ENCODE measurements at regions not wholly inside any gene's neighbourhood (a gene's known extent, or its start where the extent isn't known, plus 50 kb on each side); places are given as distances from the start of the nearest gene placed in this dataset.

DNA sequence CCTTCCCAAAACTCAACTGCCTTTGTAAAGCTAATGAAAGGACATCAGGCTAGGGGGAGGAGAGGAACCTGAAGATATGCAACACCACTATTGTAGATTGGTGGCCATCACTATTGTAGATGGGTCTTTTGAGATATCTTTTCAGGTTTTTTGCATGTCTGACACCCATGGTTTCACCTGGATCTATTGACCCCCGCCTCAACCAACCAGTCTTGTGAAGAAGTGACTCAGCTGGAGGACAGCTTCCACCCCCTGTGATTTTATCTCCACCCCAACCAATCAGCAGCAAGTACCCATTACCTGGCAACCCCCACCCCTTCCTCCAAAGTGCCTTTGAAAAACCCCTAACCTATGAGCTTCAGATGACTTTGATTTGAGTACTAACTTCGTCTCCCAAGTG, 382.6 kb upstream of the GOT2 start:
- H2AFZ ChIP-seq (ENCODE audit: low read depth, low read length) = no peak overlapping the region
- no peaks in the 10 kb centered on the region for H3F3A ChIP-seq (ENCODE audit: insufficient read depth, low read length, poor library complexity, severe bottlenecking)
- no peak overlapping the region for H3K4me2 ChIP-seq (ENCODE audit: low read length)
- no peak overlapping the region for H3K9ac ChIP-seq (ENCODE audit: low read length)
- H3K79me2 ChIP-seq (replicated peaks; ENCODE audit: insufficient read depth, low read length) = no peaks in the 10 kb centered on the region
- TF ChIP-seq TAF1 (IDR thresholded peaks at IDR 0.05; ENCODE audit: low read depth) = no peak
- TF ChIP-seq RAD21 (conservative IDR thresholded peaks at IDR 0.05) = no peak
- TF ChIP-seq, protein P1, sequence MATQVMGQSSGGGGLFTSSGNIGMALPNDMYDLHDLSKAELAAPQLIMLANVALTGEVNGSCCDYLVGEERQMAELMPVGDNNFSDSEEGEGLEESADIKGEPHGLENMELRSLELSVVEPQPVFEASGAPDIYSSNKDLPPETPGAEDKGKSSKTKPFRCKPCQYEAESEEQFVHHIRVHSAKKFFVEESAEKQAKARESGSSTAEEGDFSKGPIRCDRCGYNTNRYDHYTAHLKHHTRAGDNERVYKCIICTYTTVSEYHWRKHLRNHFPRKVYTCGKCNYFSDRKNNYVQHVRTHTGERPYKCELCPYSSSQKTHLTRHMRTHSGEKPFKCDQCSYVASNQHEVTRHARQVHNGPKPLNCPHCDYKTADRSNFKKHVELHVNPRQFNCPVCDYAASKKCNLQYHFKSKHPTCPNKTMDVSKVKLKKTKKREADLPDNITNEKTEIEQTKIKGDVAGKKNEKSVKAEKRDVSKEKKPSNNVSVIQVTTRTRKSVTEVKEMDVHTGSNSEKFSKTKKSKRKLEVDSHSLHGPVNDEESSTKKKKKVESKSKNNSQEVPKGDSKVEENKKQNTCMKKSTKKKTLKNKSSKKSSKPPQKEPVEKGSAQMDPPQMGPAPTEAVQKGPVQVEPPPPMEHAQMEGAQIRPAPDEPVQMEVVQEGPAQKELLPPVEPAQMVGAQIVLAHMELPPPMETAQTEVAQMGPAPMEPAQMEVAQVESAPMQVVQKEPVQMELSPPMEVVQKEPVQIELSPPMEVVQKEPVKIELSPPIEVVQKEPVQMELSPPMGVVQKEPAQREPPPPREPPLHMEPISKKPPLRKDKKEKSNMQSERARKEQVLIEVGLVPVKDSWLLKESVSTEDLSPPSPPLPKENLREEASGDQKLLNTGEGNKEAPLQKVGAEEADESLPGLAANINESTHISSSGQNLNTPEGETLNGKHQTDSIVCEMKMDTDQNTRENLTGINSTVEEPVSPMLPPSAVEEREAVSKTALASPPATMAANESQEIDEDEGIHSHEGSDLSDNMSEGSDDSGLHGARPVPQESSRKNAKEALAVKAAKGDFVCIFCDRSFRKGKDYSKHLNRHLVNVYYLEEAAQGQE (IDR thresholded peaks at IDR 0.05; ENCODE audit: borderline replicate concordance) = no peak
- no peak for TF ChIP-seq MXI1 (conservative IDR thresholded peaks at IDR 0.05; ENCODE audit: poor library complexity, severe bottlenecking)
- no peak for TF ChIP-seq POLR2AphosphoS5 (IDR thresholded peaks at IDR 0.05)
- TF ChIP-seq EZH2 (IDR thresholded peaks at IDR 0.05; ENCODE audit: borderline replicate concordance, insufficient read depth, low read length, poor library complexity, severe bottlenecking) = no peak
- TF ChIP-seq SMC3 (conservative IDR thresholded peaks at IDR 0.05; ENCODE audit: poor library complexity) = no peak
- no peak for TF ChIP-seq EP300 (conservative IDR thresholded peaks at IDR 0.05; ENCODE audit: poor library complexity, severe bottlenecking)
- TF ChIP-seq, protein P2, sequence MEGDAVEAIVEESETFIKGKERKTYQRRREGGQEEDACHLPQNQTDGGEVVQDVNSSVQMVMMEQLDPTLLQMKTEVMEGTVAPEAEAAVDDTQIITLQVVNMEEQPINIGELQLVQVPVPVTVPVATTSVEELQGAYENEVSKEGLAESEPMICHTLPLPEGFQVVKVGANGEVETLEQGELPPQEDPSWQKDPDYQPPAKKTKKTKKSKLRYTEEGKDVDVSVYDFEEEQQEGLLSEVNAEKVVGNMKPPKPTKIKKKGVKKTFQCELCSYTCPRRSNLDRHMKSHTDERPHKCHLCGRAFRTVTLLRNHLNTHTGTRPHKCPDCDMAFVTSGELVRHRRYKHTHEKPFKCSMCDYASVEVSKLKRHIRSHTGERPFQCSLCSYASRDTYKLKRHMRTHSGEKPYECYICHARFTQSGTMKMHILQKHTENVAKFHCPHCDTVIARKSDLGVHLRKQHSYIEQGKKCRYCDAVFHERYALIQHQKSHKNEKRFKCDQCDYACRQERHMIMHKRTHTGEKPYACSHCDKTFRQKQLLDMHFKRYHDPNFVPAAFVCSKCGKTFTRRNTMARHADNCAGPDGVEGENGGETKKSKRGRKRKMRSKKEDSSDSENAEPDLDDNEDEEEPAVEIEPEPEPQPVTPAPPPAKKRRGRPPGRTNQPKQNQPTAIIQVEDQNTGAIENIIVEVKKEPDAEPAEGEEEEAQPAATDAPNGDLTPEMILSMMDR (IDR thresholded peaks at IDR 0.05; ENCODE audit: poor library complexity, severe bottlenecking) = no peak
- no peak overlapping the region for H3K4me3 ChIP-seq (ENCODE audit: low read length)
- H3K36me3 ChIP-seq (ENCODE audit: insufficient read depth, low read length) = no peaks in the 10 kb centered on the region
- H3K27ac ChIP-seq (ENCODE audit: low read length) = no peak overlapping the region
- H3K27me3 ChIP-seq (ENCODE audit: insufficient read depth, low read depth, low read length) = no peaks in the 10 kb centered on the region
- H4K20me1 ChIP-seq (ENCODE audit: insufficient read depth) = no peaks in the 10 kb centered on the region
- H3K9me3 ChIP-seq (ENCODE audit: low read length) = no peaks in the 10 kb centered on the region
- no peaks in the 10 kb centered on the region for H3K9me2 ChIP-seq (ENCODE audit: insufficient read depth, low read length)

DNA sequence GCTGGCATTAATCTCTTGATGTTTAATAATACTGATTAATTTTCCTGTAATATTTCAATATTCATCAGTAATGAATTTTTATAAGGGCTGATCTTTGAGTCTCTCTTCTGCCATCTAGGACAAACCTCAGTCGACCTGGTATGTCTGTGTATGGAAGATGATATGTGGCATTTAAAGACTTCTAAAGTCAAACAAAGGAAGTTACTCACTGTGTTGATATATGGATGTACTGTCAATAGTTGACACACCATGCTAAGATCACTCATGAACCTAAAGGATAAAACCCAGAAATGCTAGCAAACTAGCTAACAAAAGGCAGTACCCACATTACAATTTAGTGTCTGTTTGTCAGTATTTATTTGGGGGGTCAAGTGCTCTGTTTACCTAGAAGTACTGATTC, 380.7 kb upstream of the GOT2 start:
- Histone ChIP-seq H3K4me2 (ENCODE audit: low read length) (no peak overlapping the region), H3K27ac (ENCODE audit: low read length) (no peak overlapping the region), H3K4me3 (ENCODE audit: low read length) (no peak overlapping the region), H4K20me1 (ENCODE audit: insufficient read depth) (no peaks in the 10 kb centered on the region), H3K36me3 (ENCODE audit: insufficient read depth, low read length) (no peaks in the 10 kb centered on the region), H3K9ac (ENCODE audit: low read length) (no peak overlapping the region), H3K27me3 (ENCODE audit: insufficient read depth, low read depth, low read length) (no peaks in the 10 kb centered on the region), H3K9me3 (ENCODE audit: low read length) (no peaks in the 10 kb centered on the region), H3K9me2 (ENCODE audit: insufficient read depth, low read length) (no peaks in the 10 kb centered on the region), H3F3A (ENCODE audit: insufficient read depth, low read length, poor library complexity, severe bottlenecking) (no peaks in the 10 kb centered on the region), H2AFZ (ENCODE audit: low read depth, low read length) (no peak overlapping the region), H3K79me2 (replicated peaks; ENCODE audit: insufficient read depth, low read length) (no peaks in the 10 kb centered on the region)
- TF ChIP-seq SMC3 (conservative IDR thresholded peaks at IDR 0.05; ENCODE audit: poor library complexity) = no peak
- TF ChIP-seq, protein P2 (IDR thresholded peaks at IDR 0.05; ENCODE audit: poor library complexity, severe bottlenecking) = no peak
- TF ChIP-seq EZH2 (IDR thresholded peaks at IDR 0.05; ENCODE audit: borderline replicate concordance, insufficient read depth, low read length, poor library complexity, severe bottlenecking) = no peak
- no peak for TF ChIP-seq RAD21 (conservative IDR thresholded peaks at IDR 0.05)
- no peak for TF ChIP-seq POLR2AphosphoS5 (IDR thresholded peaks at IDR 0.05)
- TF ChIP-seq, protein P1 (IDR thresholded peaks at IDR 0.05; ENCODE audit: borderline replicate concordance) = no peak
- no peak for TF ChIP-seq MXI1 (conservative IDR thresholded peaks at IDR 0.05; ENCODE audit: poor library complexity, severe bottlenecking)
- no peak for TF ChIP-seq TAF1 (IDR thresholded peaks at IDR 0.05; ENCODE audit: low read depth)
- TF ChIP-seq EP300 (conservative IDR thresholded peaks at IDR 0.05; ENCODE audit: poor library complexity, severe bottlenecking) = no peak

Measured in neural cell (in vitro differentiated cells).